ENCODE measurements at regions not wholly inside any gene's neighbourhood (a gene's known extent, or its start where the extent isn't known, plus 50 kb on each side); places are given as distances from the start of the nearest gene placed in this dataset.
"Not testable (repeated sequence)": the region's sequence is repeated elsewhere in the genome, so short reads cannot be mapped to it uniquely, and the experiment has no call there.

DNA sequence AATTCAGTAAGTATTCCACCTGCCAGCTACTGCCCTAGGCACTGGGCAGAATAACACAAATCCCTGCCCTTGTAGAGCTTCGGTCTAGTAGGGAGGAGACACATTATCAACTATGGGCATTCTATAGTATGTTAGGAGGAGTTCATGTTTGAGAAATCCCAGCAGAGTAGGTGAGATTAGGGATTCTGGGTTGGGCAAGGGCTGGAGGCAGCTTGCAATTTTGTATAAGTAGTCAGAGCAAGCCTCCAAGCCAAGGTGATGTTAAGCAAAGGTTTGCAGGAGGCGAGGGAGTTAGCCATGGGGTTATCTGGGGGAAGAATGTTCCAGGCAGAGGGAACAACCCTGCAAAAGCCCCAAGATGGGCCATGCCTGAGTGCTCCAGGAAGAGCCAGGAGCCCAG, 187.9 kb upstream of the HS6ST1 start:
- WGBS, 2 donors = 54 to 88% methylated on average over 2 of the region's 2 CpGs
- no peaks in the 10 kb centered on the region for H3K27me3 ChIP-seq (ENCODE audit: control insufficient read depth in 1 of 2, insufficient read depth in 2 of 2, low read length in 2 of 2)
- H3K4me1 ChIP-seq (ENCODE audit: control insufficient read depth in 2 of 2, insufficient read depth in 2 of 2, low read length in 1 of 2) = no peaks in the 10 kb centered on the region
- no peaks in the 10 kb centered on the region for H3K9me3 ChIP-seq (ENCODE audit: control insufficient read depth in 2 of 2, insufficient read depth in 1 of 2, low read depth in 1 of 2, low read length in 1 of 2)
- no peak overlapping the region for H3K4me3 ChIP-seq (ENCODE audit: low read depth in 1 of 2, low read length in 2 of 2)
- no peaks in the 10 kb centered on the region for H3K36me3 ChIP-seq (ENCODE audit: control insufficient read depth in 2 of 2, insufficient read depth in 2 of 2, low read length in 1 of 2)
- H3K27ac ChIP-seq (ENCODE audit: low read depth in 2 of 2, low read length in 1 of 2) = no peak overlapping the region

GRCh38 chr2:128510701-128511397, 192.2 kb upstream of the HS6ST1 start:
- no peaks in the 10 kb centered on the region for H3K27me3 ChIP-seq (ENCODE audit: control insufficient read depth in 1 of 2, insufficient read depth in 2 of 2, low read length in 2 of 2)
- no peaks in the 10 kb centered on the region for H3K36me3 ChIP-seq (ENCODE audit: control insufficient read depth in 2 of 2, insufficient read depth in 2 of 2, low read length in 1 of 2)
- H3K4me3 ChIP-seq (ENCODE audit: low read depth in 1 of 2, low read length in 2 of 2) = no peak overlapping the region
- H3K4me1 ChIP-seq (ENCODE audit: control insufficient read depth in 2 of 2, insufficient read depth in 2 of 2, low read length in 1 of 2) = peaks cover 0 to 4% of the 10 kb centered on the region in 2 donors
- H3K9me3 ChIP-seq (ENCODE audit: control insufficient read depth in 2 of 2, insufficient read depth in 1 of 2, low read depth in 1 of 2, low read length in 1 of 2) = no peaks in the 10 kb centered on the region
- H3K27ac ChIP-seq (ENCODE audit: low read depth in 2 of 2, low read length in 1 of 2) = no peak overlapping the region
- WGBS, 2 donors = 58 to 69% methylated on average over 4 of the region's 4 CpGs

GRCh38 chr2:128511731-128512378, 193.2 kb upstream of the HS6ST1 start:
- H3K27me3 ChIP-seq (ENCODE audit: control insufficient read depth in 1 of 2, insufficient read depth in 2 of 2, low read length in 2 of 2) = no peaks in the 10 kb centered on the region
- no peak overlapping the region for H3K4me3 ChIP-seq (ENCODE audit: low read depth in 1 of 2, low read length in 2 of 2)
- WGBS, 2 donors = 95 to 97% methylated on average over 12 of the region's 12 CpGs
- H3K9me3 ChIP-seq (ENCODE audit: control insufficient read depth in 2 of 2, insufficient read depth in 1 of 2, low read depth in 1 of 2, low read length in 1 of 2) = no peaks in the 10 kb centered on the region
- H3K4me1 ChIP-seq (ENCODE audit: control insufficient read depth in 2 of 2, insufficient read depth in 2 of 2, low read length in 1 of 2) = peaks cover 0 to 4% of the 10 kb centered on the region in 2 donors
- H3K27ac ChIP-seq (ENCODE audit: low read depth in 2 of 2, low read length in 1 of 2) = no peak overlapping the region
- H3K36me3 ChIP-seq (ENCODE audit: control insufficient read depth in 2 of 2, insufficient read depth in 2 of 2, low read length in 1 of 2) = no peaks in the 10 kb centered on the region

DNA sequence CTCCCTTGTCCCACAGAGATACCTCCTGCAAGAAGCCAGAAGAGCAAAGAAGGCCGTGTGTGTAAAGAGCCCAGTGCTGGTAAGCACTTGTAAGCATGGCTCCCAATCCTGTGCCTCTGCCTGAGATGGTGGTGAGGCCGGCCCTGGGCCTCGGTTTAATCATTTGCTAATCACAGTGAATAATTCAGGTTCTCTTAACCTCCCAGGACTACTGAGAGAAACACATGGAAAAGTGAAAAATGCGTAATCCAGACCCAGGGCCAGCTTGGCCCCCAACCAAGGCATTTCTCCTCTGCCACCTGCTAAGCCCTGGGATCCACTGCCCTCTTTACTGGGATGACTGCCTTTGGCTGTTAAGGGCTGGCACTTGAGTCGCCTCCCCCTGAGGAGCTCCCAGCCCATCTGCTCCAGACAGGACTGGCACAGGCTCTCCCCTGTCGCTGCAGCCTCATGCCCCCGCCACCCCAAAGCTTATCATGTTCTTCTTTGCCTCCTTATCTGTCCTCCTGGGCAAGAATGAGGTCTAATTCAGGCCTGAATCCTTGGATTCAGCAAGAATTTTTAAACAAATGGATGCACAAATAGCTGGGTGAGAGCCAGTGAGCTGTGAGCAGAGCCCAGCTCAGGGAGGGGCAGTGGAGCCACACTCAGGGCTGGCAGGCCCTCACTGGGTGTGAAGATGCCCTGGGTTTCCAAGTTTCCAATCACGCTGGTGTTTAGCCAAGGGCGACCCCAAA, 193.9 kb upstream of the HS6ST1 start:
- Histone ChIP-seq H3K4me3 (ENCODE audit: low read depth in 1 of 2, low read length in 2 of 2) (no peak overlapping the region), H3K9me3 (ENCODE audit: control insufficient read depth in 2 of 2, insufficient read depth in 1 of 2, low read depth in 1 of 2, low read length in 1 of 2) (no peaks in the 10 kb centered on the region), H3K27me3 (ENCODE audit: control insufficient read depth in 1 of 2, insufficient read depth in 2 of 2, low read length in 2 of 2) (no peaks in the 10 kb centered on the region), H3K36me3 (ENCODE audit: control insufficient read depth in 2 of 2, insufficient read depth in 2 of 2, low read length in 1 of 2) (no peaks in the 10 kb centered on the region), H3K4me1 (ENCODE audit: control insufficient read depth in 2 of 2, insufficient read depth in 2 of 2, low read length in 1 of 2) (peaks cover 0 to 4% of the 10 kb centered on the region in 2 donors), H3K27ac (ENCODE audit: low read depth in 2 of 2, low read length in 1 of 2) (no peak overlapping the region)
- 76 to 85% methylated on average over 9 of the region's 9 CpGs for WGBS, 2 donors

- no peaks in the 10 kb centered on the region for H3K36me3 ChIP-seq (ENCODE audit: control insufficient read depth in 2 of 2, insufficient read depth in 2 of 2, low read length in 1 of 2)
- H3K27ac ChIP-seq (ENCODE audit: low read depth in 2 of 2, low read length in 1 of 2) = no peak overlapping the region
- WGBS, 2 donors = 87 to 91% methylated on average over 12 of the region's 12 CpGs
- H3K27me3 ChIP-seq (ENCODE audit: control insufficient read depth in 1 of 2, insufficient read depth in 2 of 2, low read length in 2 of 2) = no peaks in the 10 kb centered on the region
- peaks cover 0 to 4% of the 10 kb centered on the region in 2 donors for H3K4me1 ChIP-seq (ENCODE audit: control insufficient read depth in 2 of 2, insufficient read depth in 2 of 2, low read length in 1 of 2)
- H3K4me3 ChIP-seq (ENCODE audit: low read depth in 1 of 2, low read length in 2 of 2) = no peak overlapping the region
- H3K9me3 ChIP-seq (ENCODE audit: control insufficient read depth in 2 of 2, insufficient read depth in 1 of 2, low read depth in 1 of 2, low read length in 1 of 2) = no peaks in the 10 kb centered on the region
Measured at GRCh38 chr2:128513116-128513960, 194.7 kb upstream of the HS6ST1 start.

GRCh38 chr2:128513961-128514283, 195.3 kb upstream of the HS6ST1 start:
- H3K27me3 ChIP-seq (ENCODE audit: control insufficient read depth in 1 of 2, insufficient read depth in 2 of 2, low read length in 2 of 2) = no peaks in the 10 kb centered on the region
- no peaks in the 10 kb centered on the region for H3K36me3 ChIP-seq (ENCODE audit: control insufficient read depth in 2 of 2, insufficient read depth in 2 of 2, low read length in 1 of 2)
- no peak overlapping the region for H3K4me3 ChIP-seq (ENCODE audit: low read depth in 1 of 2, low read length in 2 of 2)
- H3K4me1 ChIP-seq (ENCODE audit: control insufficient read depth in 2 of 2, insufficient read depth in 2 of 2, low read length in 1 of 2) = peaks cover 0 to 4% of the 10 kb centered on the region in 2 donors
- WGBS, 2 donors = 64 to 66% methylated on average over 3 of the region's 3 CpGs
- H3K27ac ChIP-seq (ENCODE audit: low read depth in 2 of 2, low read length in 1 of 2) = no peak overlapping the region
- H3K9me3 ChIP-seq (ENCODE audit: control insufficient read depth in 2 of 2, insufficient read depth in 1 of 2, low read depth in 1 of 2, low read length in 1 of 2) = no peaks in the 10 kb centered on the region

DNA sequence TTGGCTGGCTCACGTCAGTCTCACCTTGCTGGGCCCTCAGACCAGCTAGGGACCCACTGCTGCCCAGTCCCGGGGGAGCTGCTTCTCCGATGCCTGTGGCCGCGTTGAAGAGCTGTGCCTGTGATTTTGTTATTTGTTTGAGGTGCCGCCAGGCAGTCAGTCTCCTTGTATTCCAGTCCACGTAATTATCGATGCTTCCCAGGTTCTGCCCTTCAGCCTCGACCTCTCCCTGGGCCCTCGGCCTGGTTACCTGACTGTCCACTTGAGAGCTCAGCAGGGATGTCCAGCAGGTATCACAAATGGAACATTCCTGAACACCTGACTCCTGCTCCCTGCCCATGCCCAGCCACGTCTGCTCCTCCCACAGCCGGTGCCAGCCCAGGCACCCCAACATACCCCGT, 195.9 kb upstream of the HS6ST1 start:
- H3K27ac ChIP-seq (ENCODE audit: low read depth in 2 of 2, low read length in 1 of 2) = no peak overlapping the region
- H3K4me3 ChIP-seq (ENCODE audit: low read depth in 1 of 2, low read length in 2 of 2) = no peak overlapping the region
- H3K27me3 ChIP-seq (ENCODE audit: control insufficient read depth in 1 of 2, insufficient read depth in 2 of 2, low read length in 2 of 2) = no peaks in the 10 kb centered on the region
- WGBS, 2 donors = 93 to 95% methylated on average over 13 of the region's 13 CpGs
- H3K4me1 ChIP-seq (ENCODE audit: control insufficient read depth in 2 of 2, insufficient read depth in 2 of 2, low read length in 1 of 2) = peaks cover 0 to 4% of the 10 kb centered on the region in 2 donors
- H3K9me3 ChIP-seq (ENCODE audit: control insufficient read depth in 2 of 2, insufficient read depth in 1 of 2, low read depth in 1 of 2, low read length in 1 of 2) = no peaks in the 10 kb centered on the region
- no peaks in the 10 kb centered on the region for H3K36me3 ChIP-seq (ENCODE audit: control insufficient read depth in 2 of 2, insufficient read depth in 2 of 2, low read length in 1 of 2)

- H3K36me3 ChIP-seq (ENCODE audit: control insufficient read depth in 2 of 2, insufficient read depth in 2 of 2, low read length in 1 of 2) = no peaks in the 10 kb centered on the region
- no peak overlapping the region for H3K27ac ChIP-seq (ENCODE audit: low read depth in 2 of 2, low read length in 1 of 2)
- H3K9me3 ChIP-seq (ENCODE audit: control insufficient read depth in 2 of 2, insufficient read depth in 1 of 2, low read depth in 1 of 2, low read length in 1 of 2) = peaks cover 0 to 2% of the 10 kb centered on the region in 2 donors
- H3K4me3 ChIP-seq (ENCODE audit: low read depth in 1 of 2, low read length in 2 of 2) = no peak overlapping the region
- 70 to 84% methylated on average over 7 of the region's 7 CpGs for WGBS, 2 donors
- no peaks in the 10 kb centered on the region for H3K27me3 ChIP-seq (ENCODE audit: control insufficient read depth in 1 of 2, insufficient read depth in 2 of 2, low read length in 2 of 2)
- H3K4me1 ChIP-seq (ENCODE audit: control insufficient read depth in 2 of 2, insufficient read depth in 2 of 2, low read length in 1 of 2) = peaks cover 0 to 4% of the 10 kb centered on the region in 2 donors
Measured at GRCh38 chr2:128516938-128517337, 198.3 kb upstream of the HS6ST1 start.

DNA sequence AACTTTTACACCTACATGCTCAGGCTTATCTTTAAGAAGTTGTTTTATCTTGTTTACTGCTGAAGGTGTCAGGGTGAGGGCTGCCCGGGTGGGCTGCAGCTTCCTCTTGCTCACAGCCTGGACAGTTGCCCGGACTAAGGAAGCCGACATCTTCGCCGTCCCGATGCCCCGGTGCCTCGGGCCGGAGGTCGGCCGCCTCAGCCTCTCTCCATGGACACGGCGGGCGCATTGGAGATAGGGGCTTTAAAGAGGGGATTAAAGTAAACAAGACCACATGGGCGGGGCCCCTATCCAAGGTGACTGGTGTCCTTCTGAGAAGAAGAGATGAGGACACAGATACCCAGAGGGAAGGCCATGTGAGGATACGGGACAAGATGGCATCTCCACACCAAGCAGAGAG, 200.4 kb upstream of the HS6ST1 start:
- not testable (repeated sequence) for H3K27ac ChIP-seq (ENCODE audit: low read depth in 2 of 2, low read length in 1 of 2)

More for the DNA sequence above, 200.4 kb upstream of the HS6ST1 start:
- not testable (repeated sequence) for H3K4me3 ChIP-seq (ENCODE audit: low read depth in 1 of 2, low read length in 2 of 2); H3K4me1 ChIP-seq (ENCODE audit: control insufficient read depth in 2 of 2, insufficient read depth in 2 of 2, low read length in 1 of 2); H3K9me3 ChIP-seq (ENCODE audit: control insufficient read depth in 2 of 2, insufficient read depth in 1 of 2, low read depth in 1 of 2, low read length in 1 of 2); H3K36me3 ChIP-seq (ENCODE audit: control insufficient read depth in 2 of 2, insufficient read depth in 2 of 2, low read length in 1 of 2); H3K27me3 ChIP-seq (ENCODE audit: control insufficient read depth in 1 of 2, insufficient read depth in 2 of 2, low read length in 2 of 2)
- 84 to 92% methylated on average over 16 of the region's 16 CpGs for WGBS, 2 donors
